NCI-H1417 (cell line): ENCODE measurements at regions not wholly inside any gene's neighbourhood (a gene's known extent, or its start where the extent isn't known, plus 50 kb on each side); places are given as distances from the start of the nearest gene placed in this dataset.
"Not testable (repeated sequence)": the region's sequence is repeated elsewhere in the genome, so short reads cannot be mapped to it uniquely, and the experiment has no call there.

Experiments used
- DNase-seq, 3 experiments: peaks; one replicate each; lab custom pipeline; 2025; lab: John Stamatoyannopoulos, UW

DNA sequence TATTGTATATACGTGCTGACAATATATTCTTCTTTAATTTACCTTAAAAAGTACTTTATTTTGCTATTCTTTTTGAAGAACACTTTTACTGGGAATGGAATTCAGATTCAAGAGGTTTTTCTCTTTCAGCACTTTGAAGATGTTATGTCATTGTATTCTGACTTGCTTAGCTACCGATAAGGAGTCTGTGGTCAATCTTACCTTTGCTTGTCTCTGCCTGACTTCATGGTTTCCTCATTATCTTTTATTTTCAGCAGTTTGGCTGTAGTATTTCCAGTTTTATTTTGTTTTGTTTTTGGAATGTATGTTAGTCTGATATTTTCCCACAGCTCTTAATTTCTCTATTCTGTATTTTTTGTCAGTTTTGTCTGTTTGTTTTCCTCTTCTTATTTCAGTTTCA, 187.9 kb upstream of the SMIM30 start:
- no peak for DNase-seq

GRCh38 chr7:113304104-113304503, 185.8 kb upstream of the SMIM30 start:
- DNase-seq, result no peak

- DNase-seq, result not testable (repeated sequence)
Observed at GRCh38 chr7:113303388-113303787, 185.0 kb upstream of the SMIM30 start.

- no peak for DNase-seq
Observed at GRCh38 chr7:113301983-113302382, 183.6 kb upstream of the SMIM30 start.

DNA sequence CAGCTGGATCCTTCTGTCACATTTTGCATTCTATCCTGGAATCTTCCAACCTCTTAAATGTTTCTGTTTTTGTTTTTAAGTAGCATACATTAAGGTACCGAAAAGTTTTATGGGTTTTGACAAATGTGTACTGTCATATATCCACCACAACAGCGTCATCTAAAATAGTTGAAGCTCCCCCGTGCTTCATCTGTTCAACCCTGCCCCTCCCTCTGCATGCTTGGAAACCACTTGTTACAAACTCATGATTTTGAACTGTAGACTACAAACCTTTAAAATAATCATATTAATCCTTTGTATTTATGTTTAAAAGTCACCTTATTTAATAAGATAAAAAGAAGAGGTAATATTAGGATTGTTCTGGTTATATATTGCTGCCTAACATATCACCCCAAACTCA, 182.8 kb upstream of the SMIM30 start:
- no peak for DNase-seq

GRCh38 chr7:113299748-113300147, 181.4 kb upstream of the SMIM30 start:
- no peak for DNase-seq

DNA sequence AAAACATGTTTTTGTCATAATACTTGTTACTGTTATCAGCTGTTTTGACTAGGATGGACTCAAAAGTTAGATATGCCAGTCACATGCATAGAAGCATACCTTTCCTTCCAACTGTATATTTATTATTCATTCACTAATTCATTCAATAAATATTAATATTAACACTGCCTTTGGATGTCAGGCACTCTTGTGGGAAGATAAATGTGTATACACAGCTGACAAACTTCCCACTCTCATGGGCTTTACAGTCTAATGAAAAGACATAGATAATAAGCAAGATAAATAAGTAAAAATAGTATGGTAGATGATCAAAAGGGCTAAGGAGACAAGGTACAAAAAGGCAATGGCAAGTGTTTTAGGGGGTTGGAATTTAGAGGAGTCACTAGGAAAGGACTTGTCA, 180.1 kb upstream of the SMIM30 start:
- no peak for DNase-seq

GRCh38 chr7:113294750-113295149, 176.4 kb upstream of the SMIM30 start:
- DNase-seq, result no peak

- no peak for DNase-seq
Observed at GRCh38 chr7:113292105-113292504, 173.8 kb upstream of the SMIM30 start.

- DNase-seq, result no peak
Observed at GRCh38 chr7:113291058-113291457, 172.7 kb upstream of the SMIM30 start.

- peak in 2 of 3 experiments; percentile 8 to 53 for DNase-seq
Observed at GRCh38 chr7:113289140-113289740, 170.9 kb upstream of the SMIM30 start.

DNA sequence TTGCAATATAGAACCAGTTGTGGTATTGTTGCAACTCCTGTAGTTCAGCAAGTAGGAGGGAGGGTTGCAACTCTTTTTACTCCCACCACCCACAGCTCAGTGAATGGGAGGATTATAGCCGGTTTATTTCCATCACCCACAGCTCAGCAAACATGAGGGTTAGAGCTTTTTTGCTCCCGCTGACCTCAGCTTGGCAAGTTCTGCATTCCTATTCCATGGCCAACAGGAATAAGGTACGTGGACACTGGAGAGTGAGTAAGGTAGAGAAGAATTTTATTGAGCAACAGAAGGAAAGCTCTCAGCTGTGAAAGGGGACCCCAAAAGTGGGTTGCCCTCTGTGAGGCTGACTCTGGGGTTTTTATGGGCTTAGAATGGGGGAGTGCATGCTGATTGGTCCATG, 167.1 kb upstream of the SMIM30 start:
- DNase-seq, result no peak

DNA sequence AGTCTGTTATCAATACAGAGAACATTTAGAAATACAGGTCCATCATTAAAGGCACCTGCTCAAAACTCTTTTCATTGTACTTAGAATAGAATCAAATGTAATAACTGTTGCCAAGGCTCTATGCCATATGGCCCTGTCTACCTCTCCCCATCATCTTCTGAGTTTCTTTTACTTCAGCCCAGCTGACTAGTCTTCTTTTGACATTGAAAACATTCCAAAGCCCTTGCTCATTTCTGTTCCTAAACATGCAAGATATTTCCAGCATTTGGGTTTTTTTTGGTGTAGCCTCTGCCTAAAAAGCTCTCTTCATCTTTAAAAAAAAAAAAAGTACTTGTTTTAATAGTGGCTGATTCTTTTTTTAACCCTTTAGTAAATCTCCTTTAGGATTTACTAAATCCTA, 165.5 kb upstream of the SMIM30 start:
- no peak for DNase-seq

GRCh38 chr7:113282875-113283274, 164.5 kb upstream of the SMIM30 start:
- DNase-seq, result no peak

- DNase-seq, result no peak
Observed at GRCh38 chr7:113281223-113281622, 162.9 kb upstream of the SMIM30 start.

DNA sequence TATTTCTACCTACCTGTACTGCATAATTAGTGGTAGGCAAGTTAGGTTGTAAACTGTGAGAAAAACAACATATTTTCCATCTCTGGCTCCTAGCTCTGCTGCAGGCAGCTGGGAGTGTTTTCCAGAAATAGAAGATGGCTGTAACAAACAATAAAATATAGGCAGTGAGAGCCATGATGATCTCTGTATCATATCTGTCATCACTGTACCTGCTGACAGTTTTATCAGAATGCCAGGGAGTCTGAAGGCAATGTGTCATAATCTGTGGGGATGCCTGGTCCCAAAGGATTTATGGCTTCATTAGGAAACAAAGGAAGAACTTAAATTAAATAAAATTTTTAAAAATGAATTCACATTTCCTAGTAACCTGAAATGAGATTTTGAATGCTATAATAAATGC, 160.9 kb upstream of the SMIM30 start:
- peak in 1 of 3 experiments; percentile 28 for DNase-seq

- no peak for DNase-seq
Observed at GRCh38 chr7:113270790-113271189, 152.4 kb upstream of the SMIM30 start.

DNA sequence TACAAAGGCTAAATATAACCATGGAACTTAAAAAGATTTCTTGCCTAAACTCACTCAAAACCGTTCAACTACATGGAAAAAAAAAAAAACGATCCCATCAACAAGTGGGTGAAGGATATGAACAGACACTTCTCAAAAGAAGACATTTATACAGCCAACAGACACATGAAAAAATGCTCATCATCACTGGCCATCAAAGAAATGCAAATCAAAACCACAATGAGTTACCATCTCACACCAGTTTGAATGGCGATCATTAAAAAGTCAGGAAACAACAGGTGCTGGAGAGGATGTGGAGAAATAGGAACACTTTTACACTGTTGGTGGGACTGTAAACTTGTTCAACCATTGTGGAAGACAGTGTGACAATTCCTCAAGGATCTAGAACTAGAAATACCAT, 151.2 kb upstream of the SMIM30 start:
- not testable (repeated sequence) for DNase-seq

- DNase-seq, result no peak
Observed at GRCh38 chr7:113268757-113269156, 150.4 kb upstream of the SMIM30 start.

GRCh38 chr7:113267885-113268284, 149.5 kb upstream of the SMIM30 start:
- no peak for DNase-seq

GRCh38 chr7:113267271-113267670, 148.9 kb upstream of the SMIM30 start:
- DNase-seq, result no peak

GRCh38 chr7:113263749-113264148, 145.4 kb upstream of the SMIM30 start:
- peak; percentile 57 to 84 (median 67) for DNase-seq

- peak in 1 of 3 experiments; percentile 41 for DNase-seq
Observed at GRCh38 chr7:113263215-113263742, 144.9 kb upstream of the SMIM30 start.

- DNase-seq, result no peak
Observed at GRCh38 chr7:113256883-113257531, 138.7 kb upstream of the SMIM30 start.
